ENCODE measurements at regions not wholly inside any gene's neighbourhood (a gene's known extent, or its start where the extent isn't known, plus 50 kb on each side); places are given as distances from the start of the nearest gene placed in this dataset.

DNA sequence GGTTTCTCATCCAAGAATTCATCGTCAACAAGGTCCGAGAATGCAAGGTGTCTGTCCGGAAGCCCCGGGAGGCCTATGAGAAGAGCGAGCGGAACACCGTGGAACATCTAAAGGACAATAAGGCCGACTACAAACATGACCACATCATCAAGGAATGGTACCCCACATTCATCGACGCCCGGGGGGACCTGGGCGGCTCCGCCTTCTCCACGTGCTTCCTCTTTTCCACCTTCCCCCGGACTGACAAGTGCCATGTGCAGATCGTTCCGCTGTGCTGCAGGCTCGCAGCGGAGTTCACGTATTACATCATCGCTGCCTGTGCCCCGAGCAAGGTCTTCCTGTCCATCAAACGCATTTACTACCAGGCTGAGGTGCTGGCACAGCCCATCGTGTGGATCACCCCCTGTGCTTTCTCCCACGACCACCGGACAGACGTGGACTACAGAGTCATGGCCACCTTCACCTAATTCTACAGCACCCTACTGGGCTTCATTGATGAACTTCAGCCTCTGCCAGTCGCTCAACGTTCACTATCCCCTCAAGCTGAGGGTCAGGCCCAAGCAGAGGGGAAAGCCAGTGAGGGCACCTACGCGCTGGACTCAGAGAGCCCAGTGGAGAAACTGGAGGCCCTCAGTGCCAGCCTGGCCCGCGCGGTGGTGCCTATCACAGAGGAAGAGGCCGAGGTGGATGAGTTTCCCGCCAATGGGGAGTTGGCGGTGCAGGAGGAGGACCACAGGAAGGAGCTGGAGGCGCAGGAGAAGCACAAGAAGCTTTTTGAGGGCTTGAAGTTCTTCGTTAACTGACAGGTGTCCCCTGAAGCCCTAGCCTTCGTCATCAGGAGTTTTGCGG lies 125.9 kb upstream of the PABPC4L start:
- 93% methylated on average over 41 of the region's 41 CpGs for WGBS, 2 experiments
- no peaks in the 10 kb centered on the region for H3K4me1 ChIP-seq (ENCODE audit: control insufficient read depth, insufficient read depth, low read length)
- no peaks in the 10 kb centered on the region for H3K9me3 ChIP-seq (ENCODE audit: control insufficient read depth, low read length)
- H3K27me3 ChIP-seq (ENCODE audit: control insufficient read depth, insufficient read depth, low read length, poor library complexity, severe bottlenecking) = no peaks in the 10 kb centered on the region
- H3K4me3 ChIP-seq (ENCODE audit: insufficient read depth, low read depth, low read length) = no peak overlapping the region
- no peaks in the 10 kb centered on the region for H3K36me3 ChIP-seq (ENCODE audit: control insufficient read depth, insufficient read depth, low read length)
- no peak overlapping the region for H3K27ac ChIP-seq (ENCODE audit: insufficient read depth, low read depth, low read length, poor library complexity, severe bottlenecking)

DNA sequence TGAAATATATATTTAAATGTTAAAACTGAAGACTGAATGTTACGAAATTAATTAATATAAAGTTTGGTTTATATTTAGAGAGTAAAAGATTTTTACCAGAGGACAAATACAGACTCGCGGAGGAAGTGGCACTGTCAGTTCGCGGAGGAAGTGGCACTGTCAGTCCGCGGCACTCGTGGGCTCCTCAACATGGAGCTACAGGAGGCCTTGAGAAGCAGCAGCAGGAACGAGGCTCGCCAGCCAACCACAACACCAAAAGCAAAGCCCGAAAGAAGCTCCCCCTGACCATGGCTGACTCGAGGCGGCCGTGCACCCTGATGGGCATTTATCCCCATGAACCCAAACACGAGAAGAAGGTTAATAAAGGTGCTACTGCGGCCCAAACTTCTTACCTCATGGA lies 125.3 kb upstream of the PABPC4L start:
- Histone ChIP-seq H3K9me3 (ENCODE audit: control insufficient read depth, low read length) (no peaks in the 10 kb centered on the region), H3K36me3 (ENCODE audit: control insufficient read depth, insufficient read depth, low read length) (no peaks in the 10 kb centered on the region), H3K4me3 (ENCODE audit: insufficient read depth, low read depth, low read length) (no peak overlapping the region), H3K27me3 (ENCODE audit: control insufficient read depth, insufficient read depth, low read length, poor library complexity, severe bottlenecking) (no peaks in the 10 kb centered on the region), H3K4me1 (ENCODE audit: control insufficient read depth, insufficient read depth, low read length) (no peaks in the 10 kb centered on the region), H3K27ac (ENCODE audit: insufficient read depth, low read depth, low read length, poor library complexity, severe bottlenecking) (no peak overlapping the region)
- 96% methylated on average over 16 of the region's 16 CpGs for WGBS, 2 experiments

- 91 to 100% methylated on average over 1 of the region's 1 CpG for WGBS, 2 experiments
- Histone ChIP-seq H3K27me3 (ENCODE audit: control insufficient read depth, insufficient read depth, low read length, poor library complexity, severe bottlenecking) (no peaks in the 10 kb centered on the region), H3K27ac (ENCODE audit: insufficient read depth, low read depth, low read length, poor library complexity, severe bottlenecking) (no peak overlapping the region), H3K36me3 (ENCODE audit: control insufficient read depth, insufficient read depth, low read length) (no peaks in the 10 kb centered on the region), H3K4me1 (ENCODE audit: control insufficient read depth, insufficient read depth, low read length) (no peaks in the 10 kb centered on the region), H3K9me3 (ENCODE audit: control insufficient read depth, low read length) (no peaks in the 10 kb centered on the region), H3K4me3 (ENCODE audit: insufficient read depth, low read depth, low read length) (no peak overlapping the region)
Observed at GRCh38 chr4:134324179-134324578, 122.6 kb upstream of the PABPC4L start.

GRCh38 chr4:134320048-134320447 lies 118.5 kb upstream of the PABPC4L start:
- WGBS, 2 experiments = 46 to 50% methylated on average over 2 of the region's 2 CpGs
- Histone ChIP-seq H3K27ac (ENCODE audit: insufficient read depth, low read depth, low read length, poor library complexity, severe bottlenecking) (no peak overlapping the region), H3K4me1 (ENCODE audit: control insufficient read depth, insufficient read depth, low read length) (no peaks in the 10 kb centered on the region), H3K27me3 (ENCODE audit: control insufficient read depth, insufficient read depth, low read length, poor library complexity, severe bottlenecking) (no peaks in the 10 kb centered on the region), H3K36me3 (ENCODE audit: control insufficient read depth, insufficient read depth, low read length) (no peaks in the 10 kb centered on the region), H3K9me3 (ENCODE audit: control insufficient read depth, low read length) (no peaks in the 10 kb centered on the region), H3K4me3 (ENCODE audit: insufficient read depth, low read depth, low read length) (no peak overlapping the region)

DNA sequence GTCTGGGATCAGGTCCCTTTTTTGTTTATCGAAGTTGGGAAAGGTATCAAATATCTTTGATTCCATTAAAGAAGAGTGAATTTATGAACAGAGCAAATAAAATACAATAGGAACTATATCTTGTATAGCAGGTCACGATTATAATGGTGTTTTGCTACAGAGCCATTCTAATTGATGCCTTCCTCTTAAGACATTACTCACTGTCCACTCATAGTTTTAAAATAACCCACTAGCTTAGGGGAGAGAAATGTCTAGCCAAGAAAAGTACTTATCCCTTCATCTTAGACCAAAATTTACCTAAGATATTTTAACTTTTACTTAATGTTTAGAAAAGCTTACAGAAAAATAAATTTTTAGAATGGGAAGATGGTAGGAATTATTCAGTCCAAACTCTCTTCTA lies 112.0 kb upstream of the PABPC4L start:
- Histone ChIP-seq H3K36me3 (ENCODE audit: control insufficient read depth, insufficient read depth, low read length) (no peaks in the 10 kb centered on the region), H3K27ac (ENCODE audit: insufficient read depth, low read depth, low read length, poor library complexity, severe bottlenecking) (no peak overlapping the region), H3K9me3 (ENCODE audit: control insufficient read depth, low read length) (no peaks in the 10 kb centered on the region), H3K4me3 (ENCODE audit: insufficient read depth, low read depth, low read length) (no peak overlapping the region), H3K4me1 (ENCODE audit: control insufficient read depth, insufficient read depth, low read length) (no peaks in the 10 kb centered on the region), H3K27me3 (ENCODE audit: control insufficient read depth, insufficient read depth, low read length, poor library complexity, severe bottlenecking) (no peaks in the 10 kb centered on the region)
- 90 to 96% methylated on average over 2 of the region's 2 CpGs for WGBS, 2 experiments

GRCh38 chr4:134309715-134310114 lies 108.1 kb upstream of the PABPC4L start:
- WGBS, 2 experiments = 87 to 91% methylated on average over 2 of the region's 2 CpGs
- H3K9me3 ChIP-seq (ENCODE audit: control insufficient read depth, low read length) = no peaks in the 10 kb centered on the region
- H3K4me1 ChIP-seq (ENCODE audit: control insufficient read depth, insufficient read depth, low read length) = no peaks in the 10 kb centered on the region
- no peaks in the 10 kb centered on the region for H3K36me3 ChIP-seq (ENCODE audit: control insufficient read depth, insufficient read depth, low read length)
- H3K27ac ChIP-seq (ENCODE audit: insufficient read depth, low read depth, low read length, poor library complexity, severe bottlenecking) = no peak overlapping the region
- H3K27me3 ChIP-seq (ENCODE audit: control insufficient read depth, insufficient read depth, low read length, poor library complexity, severe bottlenecking) = no peaks in the 10 kb centered on the region
- no peak overlapping the region for H3K4me3 ChIP-seq (ENCODE audit: insufficient read depth, low read depth, low read length)

DNA sequence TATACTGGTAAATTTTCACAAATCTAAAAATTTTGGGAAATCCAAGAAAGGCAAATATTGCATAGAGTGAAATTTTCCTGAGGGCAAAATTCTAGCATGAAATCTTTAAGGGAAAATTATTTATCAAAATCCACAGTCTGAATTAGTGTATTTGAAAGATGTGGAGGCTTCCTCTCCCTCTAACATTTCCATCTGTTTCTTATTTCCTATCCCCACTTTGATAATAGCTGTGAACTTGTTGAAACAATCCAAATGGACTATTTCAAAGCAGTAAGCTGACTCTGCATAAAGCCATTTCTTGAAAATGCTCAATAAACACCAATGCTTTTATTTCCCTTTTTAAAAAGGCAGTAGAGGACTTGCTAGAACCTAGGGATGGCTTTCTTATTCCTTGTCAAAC lies 107.3 kb upstream of the PABPC4L start:
- Histone ChIP-seq H3K9me3 (ENCODE audit: control insufficient read depth, low read length) (no peaks in the 10 kb centered on the region), H3K36me3 (ENCODE audit: control insufficient read depth, insufficient read depth, low read length) (no peaks in the 10 kb centered on the region), H3K4me3 (ENCODE audit: insufficient read depth, low read depth, low read length) (no peak overlapping the region), H3K27ac (ENCODE audit: insufficient read depth, low read depth, low read length, poor library complexity, severe bottlenecking) (no peak overlapping the region), H3K27me3 (ENCODE audit: control insufficient read depth, insufficient read depth, low read length, poor library complexity, severe bottlenecking) (no peaks in the 10 kb centered on the region), H3K4me1 (ENCODE audit: control insufficient read depth, insufficient read depth, low read length) (no peaks in the 10 kb centered on the region)

DNA sequence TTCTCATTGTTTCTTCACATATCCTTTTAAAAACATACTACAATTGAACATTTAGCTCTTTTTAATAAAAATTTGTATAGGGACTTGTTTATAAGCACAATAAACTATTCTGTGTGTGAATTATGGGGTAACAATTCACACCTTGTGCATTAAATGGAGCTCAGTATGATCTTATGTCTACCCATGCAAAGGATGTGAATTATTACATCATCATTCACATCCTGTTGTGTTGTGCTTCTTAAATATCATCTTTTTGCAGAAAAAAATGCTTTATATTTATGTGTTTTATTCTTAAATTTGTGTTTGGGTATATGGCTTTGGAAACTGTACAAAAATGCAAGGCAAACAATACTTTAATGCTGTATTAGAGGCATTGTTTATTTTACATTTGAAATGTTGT lies 96.7 kb upstream of the PABPC4L start:
- H3K4me1 ChIP-seq (ENCODE audit: control insufficient read depth, insufficient read depth, low read length) = no peaks in the 10 kb centered on the region
- H3K27me3 ChIP-seq (ENCODE audit: control insufficient read depth, insufficient read depth, low read length, poor library complexity, severe bottlenecking) = no peaks in the 10 kb centered on the region
- no peaks in the 10 kb centered on the region for H3K9me3 ChIP-seq (ENCODE audit: control insufficient read depth, low read length)
- no peak overlapping the region for H3K27ac ChIP-seq (ENCODE audit: insufficient read depth, low read depth, low read length, poor library complexity, severe bottlenecking)
- no peaks in the 10 kb centered on the region for H3K36me3 ChIP-seq (ENCODE audit: control insufficient read depth, insufficient read depth, low read length)
- no peak overlapping the region for H3K4me3 ChIP-seq (ENCODE audit: insufficient read depth, low read depth, low read length)

DNA sequence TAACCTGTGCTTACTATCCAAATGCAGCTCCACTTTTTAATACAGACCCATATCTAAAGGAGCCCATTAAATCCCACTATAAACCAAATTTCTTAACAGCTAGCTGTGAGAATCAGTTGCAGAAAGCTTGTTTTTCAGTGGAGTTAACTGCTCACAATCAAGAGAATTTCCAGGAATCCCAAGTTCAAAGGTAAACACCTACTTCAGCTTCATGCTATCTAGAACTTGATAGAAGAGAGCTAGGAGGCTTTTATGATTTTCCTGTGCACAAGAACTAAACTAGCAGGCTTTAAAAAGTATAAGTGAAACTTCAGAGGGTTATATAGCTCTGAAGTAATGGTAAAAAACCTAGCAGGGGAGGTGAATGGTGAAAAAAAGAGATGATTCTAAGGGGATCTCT lies 96.2 kb upstream of the PABPC4L start:
- no peaks in the 10 kb centered on the region for H3K36me3 ChIP-seq (ENCODE audit: control insufficient read depth, insufficient read depth, low read length)
- H3K27ac ChIP-seq (ENCODE audit: insufficient read depth, low read depth, low read length, poor library complexity, severe bottlenecking) = no peak overlapping the region
- H3K9me3 ChIP-seq (ENCODE audit: control insufficient read depth, low read length) = no peaks in the 10 kb centered on the region
- H3K27me3 ChIP-seq (ENCODE audit: control insufficient read depth, insufficient read depth, low read length, poor library complexity, severe bottlenecking) = no peaks in the 10 kb centered on the region
- no peaks in the 10 kb centered on the region for H3K4me1 ChIP-seq (ENCODE audit: control insufficient read depth, insufficient read depth, low read length)
- H3K4me3 ChIP-seq (ENCODE audit: insufficient read depth, low read depth, low read length) = no peak overlapping the region

- H3K9me3 ChIP-seq (ENCODE audit: control insufficient read depth, low read length) = no peaks in the 10 kb centered on the region
- no peaks in the 10 kb centered on the region for H3K36me3 ChIP-seq (ENCODE audit: control insufficient read depth, insufficient read depth, low read length)
- no peak overlapping the region for H3K27ac ChIP-seq (ENCODE audit: insufficient read depth, low read depth, low read length, poor library complexity, severe bottlenecking)
- no peak overlapping the region for H3K4me3 ChIP-seq (ENCODE audit: insufficient read depth, low read depth, low read length)
- H3K27me3 ChIP-seq (ENCODE audit: control insufficient read depth, insufficient read depth, low read length, poor library complexity, severe bottlenecking) = no peaks in the 10 kb centered on the region
- 100% methylated on average over 1 of the region's 2 CpGs for WGBS, 2 experiments
- no peaks in the 10 kb centered on the region for H3K4me1 ChIP-seq (ENCODE audit: control insufficient read depth, insufficient read depth, low read length)
Observed at GRCh38 chr4:134282680-134283079, 81.1 kb upstream of the PABPC4L start.

- 80% methylated on average over 1 of the region's 1 CpG; no CpG with 5 or more reads in 1 of the 2 experiments for WGBS, 2 experiments
- no peaks in the 10 kb centered on the region for H3K36me3 ChIP-seq (ENCODE audit: control insufficient read depth, insufficient read depth, low read length)
- H3K27me3 ChIP-seq (ENCODE audit: control insufficient read depth, insufficient read depth, low read length, poor library complexity, severe bottlenecking) = no peaks in the 10 kb centered on the region
- H3K4me1 ChIP-seq (ENCODE audit: control insufficient read depth, insufficient read depth, low read length) = no peaks in the 10 kb centered on the region
- H3K27ac ChIP-seq (ENCODE audit: insufficient read depth, low read depth, low read length, poor library complexity, severe bottlenecking) = no peak overlapping the region
- no peak overlapping the region for H3K4me3 ChIP-seq (ENCODE audit: insufficient read depth, low read depth, low read length)
- H3K9me3 ChIP-seq (ENCODE audit: control insufficient read depth, low read length) = no peaks in the 10 kb centered on the region
Observed at GRCh38 chr4:134278675-134279074, 77.1 kb upstream of the PABPC4L start.

All from ectodermal cell (in vitro differentiated cells).